ENCODE measurements at regions not wholly inside any gene's neighbourhood (a gene's known extent, or its start where the extent isn't known, plus 50 kb on each side); places are given as distances from the start of the nearest gene placed in this dataset.

GRCh38 chr3:117631781-117632180, 922.2 kb downstream of the TUSC7 start:
- DNase-seq, result no peak

- DNase-seq, result no peak
These were observed 922.6 kb downstream of the TUSC7 start for GRCh38 chr3:117632191-117632590.

- DNase-seq, result no peak
These were observed 923.6 kb downstream of the TUSC7 start for GRCh38 chr3:117633207-117633606.

GRCh38 chr3:117637666-117638065, 928.1 kb downstream of the TUSC7 start:
- no peak for DNase-seq

GRCh38 chr3:117644203-117644602, 934.6 kb downstream of the TUSC7 start:
- DNase-seq, result no peak

GRCh38 chr3:117645561-117646242, 936.1 kb downstream of the TUSC7 start:
- no peak for DNase-seq

- DNase-seq, result no peak
These were observed 937.9 kb downstream of the TUSC7 start for GRCh38 chr3:117647435-117647834.

GRCh38 chr3:117651246-117651645, 941.7 kb downstream of the TUSC7 start:
- DNase-seq, result no peak

- no peak for DNase-seq
These were observed 946.8 kb downstream of the TUSC7 start for GRCh38 chr3:117656391-117656790.

- DNase-seq, result no peak
These were observed 947.7 kb downstream of the TUSC7 start for GRCh38 chr3:117657278-117657677.

- DNase-seq, result no peak
These were observed 951.6 kb downstream of the TUSC7 start for GRCh38 chr3:117660941-117661817.

- no peak for DNase-seq
These were observed 952.2 kb downstream of the TUSC7 start for GRCh38 chr3:117661818-117662095.

- DNase-seq, result no peak
These were observed 955.7 kb downstream of the TUSC7 start for GRCh38 chr3:117665296-117665695.

- no peak for DNase-seq
These were observed 956.7 kb downstream of the TUSC7 start for GRCh38 chr3:117666325-117666724.

- DNase-seq, result no peak
These were observed 957.2 kb downstream of the TUSC7 start for GRCh38 chr3:117666812-117667211.

- no peak for DNase-seq
These were observed 960.2 kb downstream of the TUSC7 start for GRCh38 chr3:117669774-117670173.

GRCh38 chr3:117671722-117672318, 962.2 kb downstream of the TUSC7 start:
- no peak for DNase-seq

GRCh38 chr3:117674321-117674720, 964.7 kb downstream of the TUSC7 start:
- no peak for DNase-seq

- DNase-seq, result no peak
These were observed 972.0 kb downstream of the TUSC7 start for GRCh38 chr3:117681619-117682018.

- no peak for DNase-seq
These were observed 977.5 kb downstream of the TUSC7 start for GRCh38 chr3:117687096-117687495.

GRCh38 chr3:117688583-117688982, 979.0 kb downstream of the TUSC7 start:
- DNase-seq, result no peak

GRCh38 chr3:117691526-117691925, 981.9 kb downstream of the TUSC7 start:
- no peak for DNase-seq

GRCh38 chr3:117692416-117692995, 982.9 kb downstream of the TUSC7 start:
- no peak for DNase-seq

- no peak for DNase-seq
These were observed 985.7 kb downstream of the TUSC7 start for GRCh38 chr3:117695321-117695720.

Data from 8988T (cell line).